SIG-M5 (cell line): ENCODE measurements at regions not wholly inside any gene's neighbourhood (a gene's known extent, or its start where the extent isn't known, plus 50 kb on each side); places are given as distances from the start of the nearest gene placed in this dataset.

Experiments used
- DNase-seq: peaks from one replicate; lab custom pipeline; 2025; lab: John Stamatoyannopoulos, UW

GRCh38 chr10:3539696-3540383 lies 245.2 kb downstream of the KLF6 start:
- DNase-seq = no peak

GRCh38 chr10:3538656-3539531 lies 246.1 kb downstream of the KLF6 start:
- DNase-seq = no peak

GRCh38 chr10:3538291-3538655 lies 246.7 kb downstream of the KLF6 start:
- no peak for DNase-seq

- no peak for DNase-seq
Observed at GRCh38 chr10:3537518-3537917, 247.5 kb downstream of the KLF6 start.

- DNase-seq = no peak
Observed at GRCh38 chr10:3535001-3535400, 250.0 kb downstream of the KLF6 start.

- no peak for DNase-seq
Observed at GRCh38 chr10:3534433-3534832, 250.6 kb downstream of the KLF6 start.

GRCh38 chr10:3533296-3533695 lies 251.7 kb downstream of the KLF6 start:
- DNase-seq = no peak

GRCh38 chr10:3532644-3533043 lies 252.4 kb downstream of the KLF6 start:
- DNase-seq = no peak

- DNase-seq = no peak
Observed at GRCh38 chr10:3531670-3532069, 253.3 kb downstream of the KLF6 start.

- no peak for DNase-seq
Observed at GRCh38 chr10:3530783-3531645, 254.0 kb downstream of the KLF6 start.

- DNase-seq = no peak
Observed at GRCh38 chr10:3530346-3530745, 254.7 kb downstream of the KLF6 start.

- no peak for DNase-seq
Observed at GRCh38 chr10:3529691-3530090, 255.3 kb downstream of the KLF6 start.

- no peak for DNase-seq
Observed at GRCh38 chr10:3528823-3529403, 256.1 kb downstream of the KLF6 start.

- DNase-seq = no peak
Observed at GRCh38 chr10:3528271-3528670, 256.7 kb downstream of the KLF6 start.

- DNase-seq = no peak
Observed at GRCh38 chr10:3527869-3528268, 257.1 kb downstream of the KLF6 start.

GRCh38 chr10:3526727-3527501 lies 258.1 kb downstream of the KLF6 start:
- no peak for DNase-seq

GRCh38 chr10:3525832-3526449 lies 259.1 kb downstream of the KLF6 start:
- DNase-seq = no peak

- no peak for DNase-seq
Observed at GRCh38 chr10:3524086-3524960, 260.7 kb downstream of the KLF6 start.

GRCh38 chr10:3523309-3524050 lies 261.5 kb downstream of the KLF6 start:
- no peak for DNase-seq
